GM10266 (cell line): ENCODE measurements at regions not wholly inside any gene's neighbourhood (a gene's known extent, or its start where the extent isn't known, plus 50 kb on each side); places are given as distances from the start of the nearest gene placed in this dataset.

Experiments used
- DNase-seq: peaks from one replicate; pipeline ENCODE4 v3.0.0; 2012; ENCODE audit errors: extremely low spot score
- TF ChIP-seq, protein P1 (sequence below): IDR thresholded peaks from 2 replicates; pipeline ENCODE4 v1.5.1; 2012; ENCODE audit warnings: mild to moderate bottlenecking, low read depth; ENCODE audit not compliant: control insufficient read depth, insufficient read depth; ENCODE audit errors: missing control alignments

- DNase-seq = peak; percentile 35
- TF ChIP-seq, protein P1, sequence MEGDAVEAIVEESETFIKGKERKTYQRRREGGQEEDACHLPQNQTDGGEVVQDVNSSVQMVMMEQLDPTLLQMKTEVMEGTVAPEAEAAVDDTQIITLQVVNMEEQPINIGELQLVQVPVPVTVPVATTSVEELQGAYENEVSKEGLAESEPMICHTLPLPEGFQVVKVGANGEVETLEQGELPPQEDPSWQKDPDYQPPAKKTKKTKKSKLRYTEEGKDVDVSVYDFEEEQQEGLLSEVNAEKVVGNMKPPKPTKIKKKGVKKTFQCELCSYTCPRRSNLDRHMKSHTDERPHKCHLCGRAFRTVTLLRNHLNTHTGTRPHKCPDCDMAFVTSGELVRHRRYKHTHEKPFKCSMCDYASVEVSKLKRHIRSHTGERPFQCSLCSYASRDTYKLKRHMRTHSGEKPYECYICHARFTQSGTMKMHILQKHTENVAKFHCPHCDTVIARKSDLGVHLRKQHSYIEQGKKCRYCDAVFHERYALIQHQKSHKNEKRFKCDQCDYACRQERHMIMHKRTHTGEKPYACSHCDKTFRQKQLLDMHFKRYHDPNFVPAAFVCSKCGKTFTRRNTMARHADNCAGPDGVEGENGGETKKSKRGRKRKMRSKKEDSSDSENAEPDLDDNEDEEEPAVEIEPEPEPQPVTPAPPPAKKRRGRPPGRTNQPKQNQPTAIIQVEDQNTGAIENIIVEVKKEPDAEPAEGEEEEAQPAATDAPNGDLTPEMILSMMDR = peak; percentile 74
Measured at GRCh38 chr13:84896128-84896527, 903.1 kb downstream of the SLITRK6 start.

- DNase-seq = no peak
- TF ChIP-seq, protein P1 = no peak
Measured at GRCh38 chr13:84894749-84895148, 904.5 kb downstream of the SLITRK6 start.

GRCh38 chr13:84885868-84886267 is 913.4 kb downstream of the SLITRK6 start:
- TF ChIP-seq, protein P1 = no peak
- DNase-seq = no peak

- TF ChIP-seq, protein P1 = no peak
- no peak for DNase-seq
Measured at GRCh38 chr13:84873951-84874350, 925.3 kb downstream of the SLITRK6 start.

DNA sequence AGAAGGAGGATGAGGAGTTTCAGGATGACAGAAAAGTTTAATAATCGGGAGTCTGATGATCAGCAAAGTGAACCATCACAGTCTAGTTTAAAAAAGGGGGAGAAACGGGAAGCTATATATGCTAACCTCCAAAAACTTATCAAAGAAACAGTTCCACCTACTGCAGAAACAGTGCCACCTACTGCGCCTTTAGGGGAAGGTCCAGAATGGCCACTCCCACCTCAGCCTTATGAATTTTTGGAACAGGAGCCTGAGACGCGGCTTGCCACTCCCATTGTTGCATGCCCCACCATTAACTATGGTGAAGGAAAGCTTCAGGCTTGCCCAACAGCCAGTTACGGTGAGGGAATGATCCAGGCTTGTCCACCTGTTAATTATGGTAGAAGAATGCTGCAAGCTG is 929.0 kb downstream of the SLITRK6 start:
- TF ChIP-seq, protein P1 = no peak
- DNase-seq = no peak

- TF ChIP-seq, protein P1 = no peak
- no peak for DNase-seq
Measured at GRCh38 chr13:84867246-84867645, 932.0 kb downstream of the SLITRK6 start.

DNA sequence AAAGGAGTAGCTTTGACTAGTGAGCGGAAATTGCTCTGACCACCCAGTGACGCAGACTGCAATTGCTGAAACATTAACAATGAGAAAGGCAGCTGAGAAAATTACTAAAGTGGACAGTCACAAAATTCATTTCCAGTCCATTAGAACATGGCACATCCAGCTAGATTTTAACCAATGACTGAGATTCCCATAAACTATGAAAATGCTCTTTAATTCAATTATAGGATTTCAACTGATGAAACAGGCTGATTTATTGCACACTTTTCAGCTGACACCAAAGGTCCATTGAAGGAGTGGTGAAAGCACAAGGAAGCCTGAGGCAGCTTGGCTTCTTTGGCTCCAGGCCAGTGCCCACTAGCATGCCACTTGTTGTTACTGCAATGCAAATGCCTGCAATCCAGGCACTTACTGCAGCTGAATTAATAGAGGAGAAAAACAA is 933.4 kb downstream of the SLITRK6 start:
- no peak for DNase-seq
- TF ChIP-seq, protein P1 = no peak
